Testis (tissue), 2 donors: ENCODE measurements at regions not wholly inside any gene's neighbourhood (a gene's known extent, or its start where the extent isn't known, plus 50 kb on each side); places are given as distances from the start of the nearest gene placed in this dataset.

Experiments used
- POLR2A ChIP-seq: fragments of 450-650 bp; IDR thresholded peaks from one replicate; pipeline ENCODE4 v1.6.1; 2017; ENCODE audit warnings: antibody characterized with exemption, mild to moderate bottlenecking, moderate library complexity
- TF ChIP-seq, protein P1 (sequence below), 3 experiments: fragments of 450-650 bp in 2 of 3; fragments of 200-600 bp in 1 of 3; sonication (generic) in 1 of 3; IDR thresholded peaks; one replicate each; pipeline ENCODE4 v1.5.1; 2016 to 2019; ENCODE audit warnings: antibody characterized with exemption in 3 of 3, mild to moderate bottlenecking in 2 of 3, moderate library complexity in 1 of 3

DNA sequence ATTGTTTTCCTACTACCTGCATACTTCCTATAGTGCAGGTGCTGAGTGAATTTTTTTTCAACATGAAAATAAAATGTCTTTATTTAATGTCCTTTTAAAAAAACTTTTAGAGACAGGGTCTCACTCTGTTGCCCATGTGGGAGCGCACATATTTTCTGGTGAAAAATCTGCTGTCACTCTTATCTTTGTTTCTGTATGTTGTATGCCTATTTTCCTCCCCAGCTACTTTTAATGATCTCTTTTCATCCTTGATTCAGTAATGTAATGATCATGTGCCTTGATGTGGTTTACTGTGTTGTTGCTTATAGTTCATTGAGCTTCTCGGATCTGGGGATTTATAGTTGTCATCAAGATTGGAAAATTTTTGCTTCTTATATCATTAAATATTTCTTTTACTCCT is 117.3 kb downstream of the ARL6IP6 start:
- TF ChIP-seq, protein P1, sequence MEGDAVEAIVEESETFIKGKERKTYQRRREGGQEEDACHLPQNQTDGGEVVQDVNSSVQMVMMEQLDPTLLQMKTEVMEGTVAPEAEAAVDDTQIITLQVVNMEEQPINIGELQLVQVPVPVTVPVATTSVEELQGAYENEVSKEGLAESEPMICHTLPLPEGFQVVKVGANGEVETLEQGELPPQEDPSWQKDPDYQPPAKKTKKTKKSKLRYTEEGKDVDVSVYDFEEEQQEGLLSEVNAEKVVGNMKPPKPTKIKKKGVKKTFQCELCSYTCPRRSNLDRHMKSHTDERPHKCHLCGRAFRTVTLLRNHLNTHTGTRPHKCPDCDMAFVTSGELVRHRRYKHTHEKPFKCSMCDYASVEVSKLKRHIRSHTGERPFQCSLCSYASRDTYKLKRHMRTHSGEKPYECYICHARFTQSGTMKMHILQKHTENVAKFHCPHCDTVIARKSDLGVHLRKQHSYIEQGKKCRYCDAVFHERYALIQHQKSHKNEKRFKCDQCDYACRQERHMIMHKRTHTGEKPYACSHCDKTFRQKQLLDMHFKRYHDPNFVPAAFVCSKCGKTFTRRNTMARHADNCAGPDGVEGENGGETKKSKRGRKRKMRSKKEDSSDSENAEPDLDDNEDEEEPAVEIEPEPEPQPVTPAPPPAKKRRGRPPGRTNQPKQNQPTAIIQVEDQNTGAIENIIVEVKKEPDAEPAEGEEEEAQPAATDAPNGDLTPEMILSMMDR (IDR thresholded peaks at IDR 0.05), result no peak
- TF ChIP-seq POLR2A, result no peak
